HCT116 (cell line): ENCODE measurements at regions not wholly inside any gene's neighbourhood (a gene's known extent, or its start where the extent isn't known, plus 50 kb on each side); places are given as distances from the start of the nearest gene placed in this dataset.

Experiments used
- ATAC-seq: fragments of 200-7000 bp; cut with Tn5 transposase; 2 replicates; pipeline ENCODE4 v1.9.1; 2020; ENCODE audit warnings: mild to moderate bottlenecking, moderate library complexity
- BruUV-seq: library from RNA; stranded (reverse); fragments of 400-500 nt; replicated peaks from 2 replicates; lab custom pipeline; 2021; lab: Mats Ljungman, UMichigan
- CTCF ChIA-PET: fragments of 300-600 bp; sonication (Branson Sonifier 250); formaldehyde crosslinking; loops from one replicate; lab custom pipeline; 2021; ENCODE audit warnings: antibody characterized with exemption; lab: Charles Lee
- POLR2A ChIA-PET: fragments of 300-600, 350-600 bp; sonication (Branson Sonifier 250); formaldehyde crosslinking; loops from one replicate; lab custom pipeline; 2021; ENCODE audit warnings: antibody characterized with exemption; lab: Charles Lee
- RAD21 ChIA-PET, 2 experiments: fragments of 300-600 bp; sonication (Branson Sonifier 250); formaldehyde crosslinking; loops; one replicate each; lab custom pipeline; 2023; ENCODE audit warnings: low total read pairs in 2 of 2; ENCODE audit not compliant: uncharacterized antibody in 2 of 2, unreplicated experiment in 2 of 2, low non-redundant PET in 1 of 2; lab: Charles Lee
- DNase-seq: peaks from one replicate; pipeline ENCODE4 v3.0.0-alpha.2; 2010; ENCODE audit warnings: low read depth, low spot score
- H2AFZ ChIP-seq: fragments of 200-600 bp; shearing (Covaris generic), sonication (generic); 2 replicates; pipeline ENCODE4 v1.6.1; 2017; ENCODE audit warnings: low read depth, mixed run types, mixed read lengths, antibody characterized with exemption, low read length; ENCODE audit not compliant: poor library complexity, severe bottlenecking
- H3K27ac ChIP-seq: 2 replicates; pipeline ENCODE4 v1.5.1; 2012; ENCODE audit warnings: low read depth, low read length
- H3K27me3 ChIP-seq: fragments of 200-600 bp; sonication (generic); 2 replicates; pipeline ENCODE4 v1.6.1; 2016; ENCODE audit warnings: mixed run types, low read length, mixed read lengths; ENCODE audit not compliant: insufficient read depth
- H3K36me3 ChIP-seq, 2 experiments: fragments of 200-500 bp in 1 of 2; fragments of 200-600 bp in 1 of 2; sonication (Bioruptor generic) in 1 of 2; sonication (generic) in 1 of 2; 2 replicates each; pipeline versions ENCODE4 v1.5.1 to v1.6.1; 2014 to 2016; ENCODE audit warnings: low read length in 2 of 2, inconsistent platforms in 1 of 2, mixed read lengths in 1 of 2, mixed run types in 1 of 2; ENCODE audit not compliant: insufficient read depth in 2 of 2, control insufficient read depth in 1 of 2
- H3K4me1 ChIP-seq, 2 experiments: fragments of 200-600 bp in 1 of 2; sonication (generic) in 1 of 2; 2 replicates each; pipeline versions ENCODE4 v1.5.1 to v1.6.1; 2012 to 2017; ENCODE audit warnings: low read length in 2 of 2, inconsistent platforms in 1 of 2, mild to moderate bottlenecking in 1 of 2, mixed read lengths in 1 of 2, mixed run types in 1 of 2, moderate library complexity in 1 of 2; ENCODE audit not compliant: insufficient read depth in 2 of 2, control insufficient read depth in 1 of 2
- H3K4me2 ChIP-seq: fragments of 200-600 bp; sonication (generic); 2 replicates; pipeline ENCODE4 v1.6.1; 2017; ENCODE audit warnings: mixed run types, low read length, mixed read lengths
- H3K4me3 ChIP-seq, 2 experiments: fragments of 200-600 bp in 1 of 2; sonication (generic) in 1 of 2; replicated peaks in 1 of 2; 2 replicates each; pipeline ENCODE4 v1.5.1; 2011 to 2016; ENCODE audit warnings: low read length in 2 of 2, control low read depth in 1 of 2, low read depth in 1 of 2, mild to moderate bottlenecking in 1 of 2, mixed read lengths in 1 of 2, mixed run types in 1 of 2
- H3K79me2 ChIP-seq: fragments of 200-600 bp; sonication (generic); 2 replicates; pipeline ENCODE4 v1.6.1; 2017; ENCODE audit warnings: mild to moderate bottlenecking, mixed run types, low read length, moderate library complexity, mixed read lengths; ENCODE audit not compliant: insufficient read depth
- H3K9ac ChIP-seq: fragments of 200-600 bp; sonication (generic); 2 replicates; pipeline ENCODE4 v1.6.1; 2016; ENCODE audit warnings: low read length, mixed read lengths
- H3K9me2 ChIP-seq: fragments of 200-600 bp; sonication (generic), shearing (Covaris generic); 2 replicates; pipeline ENCODE4 v1.6.1; 2017; ENCODE audit warnings: mixed run types, mild to moderate bottlenecking, moderate library complexity; ENCODE audit not compliant: insufficient read depth
- H3K9me3 ChIP-seq, 2 experiments: fragments of 200-500 bp in 1 of 2; fragments of 200-600 bp in 1 of 2; sonication (Bioruptor generic) in 1 of 2; sonication (generic) in 1 of 2; 2 replicates each; pipeline ENCODE4 v1.6.1; 2014 to 2017; ENCODE audit warnings: low read length in 2 of 2, mixed read lengths in 2 of 2, inconsistent platforms in 1 of 2, low read depth in 1 of 2, mild to moderate bottlenecking in 1 of 2, mixed run types in 1 of 2, moderate library complexity in 1 of 2; ENCODE audit not compliant: control insufficient read depth in 1 of 2, insufficient read depth in 1 of 2
- H4K20me1 ChIP-seq: fragments of 200-600 bp; sonication (generic), shearing (Covaris generic); 2 replicates; pipeline ENCODE4 v1.6.1; 2017; ENCODE audit warnings: mixed run types, mild to moderate bottlenecking, moderate library complexity; ENCODE audit not compliant: insufficient read depth
- ATF3 ChIP-seq: IDR thresholded peaks from 2 replicates; pipeline ENCODE4 v1.6.1; 2012
- CEBPB ChIP-seq: IDR thresholded peaks from 2 replicates; pipeline ENCODE4 v1.6.1; 2012; ENCODE audit warnings: low read depth
- EGR1 ChIP-seq: IDR thresholded peaks from 2 replicates; pipeline ENCODE4 v1.6.1; 2012; ENCODE audit warnings: low read depth
- ELF1 ChIP-seq: IDR thresholded peaks from 2 replicates; pipeline ENCODE4 v1.6.1; 2012; ENCODE audit warnings: low read depth, borderline replicate concordance
- EZH2 ChIP-seq: fragments of 200-600 bp; sonication (generic); IDR thresholded peaks from 2 replicates; pipeline ENCODE4 v1.6.1; 2017; ENCODE audit warnings: antibody characterized with exemption, mixed run types
- FOSL1 ChIP-seq: IDR thresholded peaks from 2 replicates; pipeline ENCODE4 v1.6.1; 2012; ENCODE audit warnings: low read depth
- JUND ChIP-seq: IDR thresholded peaks from 2 replicates; pipeline ENCODE4 v1.6.1; 2012
- POLR2A ChIP-seq: IDR thresholded peaks from 2 replicates; pipeline ENCODE4 v1.7.0; 2011; ENCODE audit warnings: borderline replicate concordance; ENCODE audit not compliant: insufficient read depth, insufficient read length; ENCODE audit errors: extremely low read depth
- REST ChIP-seq: IDR thresholded peaks from 2 replicates; pipeline ENCODE4 v1.6.1; 2012; ENCODE audit warnings: low read depth
- SIN3A ChIP-seq: IDR thresholded peaks from 2 replicates; pipeline ENCODE4 v1.6.1; 2012; ENCODE audit warnings: low read depth
- SP1 ChIP-seq: IDR thresholded peaks from 2 replicates; pipeline ENCODE4 v1.6.1; 2012; ENCODE audit warnings: low read depth
- SRF ChIP-seq: IDR thresholded peaks from 2 replicates; pipeline ENCODE4 v1.6.1; 2012; ENCODE audit warnings: low read depth
- TCF7L2 ChIP-seq: IDR thresholded peaks from 2 replicates; pipeline ENCODE4 v1.7.0; 2011; ENCODE audit warnings: borderline replicate concordance, inconsistent platforms; ENCODE audit not compliant: insufficient read depth, insufficient read length; ENCODE audit errors: extremely low read depth
- ZFX ChIP-seq: fragments of 450-650 bp; IDR thresholded peaks from 2 replicates; pipeline ENCODE4 v1.6.1; 2017
- ZNF274 ChIP-seq: fragments of 200-500 bp; sonication (Bioruptor generic); IDR thresholded peaks from 2 replicates; pipeline ENCODE4 v1.6.1; 2014; ENCODE audit warnings: mild to moderate bottlenecking, low read depth, low read length, inconsistent platforms
- intact Hi-C: fragments of 100-400 bp; cut with micrococcal nuclease; formaldehyde crosslinking; loops from 2 replicates; pipeline ENCODE4 v1.10.0; 2022
- TF ChIP-seq, protein P1 (sequence below), 3 experiments: fragments of 200-600 bp in 1 of 3; sonication (generic) in 1 of 3; IDR thresholded peaks in 2 of 3; conservative IDR thresholded peaks in 1 of 3; 2 replicates each; pipeline ENCODE4 v1.5.1; 2012 to 2017; ENCODE audit warnings: low read depth in 2 of 3, low read length in 2 of 3, antibody characterized with exemption in 1 of 3, borderline replicate concordance in 1 of 3, control low read depth in 1 of 3, mild to moderate bottlenecking in 1 of 3, mixed read lengths in 1 of 3, mixed run types in 1 of 3, moderate library complexity in 1 of 3; ENCODE audit not compliant: insufficient read depth in 1 of 3
- TF ChIP-seq, protein P2 (sequence below): IDR thresholded peaks from 2 replicates; pipeline ENCODE4 v1.6.1; 2012
- TF ChIP-seq, protein P3 (sequence below): IDR thresholded peaks from 2 replicates; pipeline ENCODE4 v1.6.1; 2011; ENCODE audit warnings: mild to moderate bottlenecking, low read length, moderate library complexity; ENCODE audit not compliant: insufficient replicate concordance; ENCODE audit errors: extremely low read depth

DNA sequence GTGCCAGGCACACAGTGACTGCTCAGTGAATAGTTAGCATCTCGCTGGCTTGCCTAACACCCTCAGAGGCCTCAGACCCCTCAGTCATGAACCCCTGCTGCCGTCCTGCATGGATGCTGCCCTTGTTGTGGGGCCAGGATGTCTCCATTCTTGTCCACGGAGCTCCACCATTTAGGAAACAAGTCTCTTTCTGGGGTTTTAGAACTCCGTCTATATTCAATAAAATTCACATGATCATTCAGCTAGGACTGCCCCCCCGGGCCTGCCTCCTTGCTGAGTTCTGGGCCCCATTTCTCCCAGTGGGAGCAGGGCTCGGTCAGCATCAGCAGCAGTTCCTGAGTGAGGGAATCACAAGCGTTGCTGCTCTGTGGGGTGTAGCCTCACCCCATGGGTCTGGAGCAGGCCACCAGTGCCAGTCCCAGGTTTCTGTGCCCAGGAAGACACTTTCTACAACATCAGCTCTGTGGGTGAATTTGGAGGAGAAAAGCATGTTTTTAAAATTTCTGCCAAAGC, 134.1 kb downstream of the RHOU start:
- CTCF ChIA-PET: no interaction called here
- H3K9ac ChIP-seq: no peak overlapping the region
- H3K27ac ChIP-seq: no peak overlapping the region
- H3K36me3 ChIP-seq: no peaks in the 10 kb centered on the region
- no peak overlapping the region for H3K4me3 ChIP-seq
- H3K4me2 ChIP-seq: no peak overlapping the region
- H3K9me2 ChIP-seq: no peaks in the 10 kb centered on the region
- no peak overlapping the region for H2AFZ ChIP-seq
- H4K20me1 ChIP-seq: no peaks in the 10 kb centered on the region
- H3K27me3 ChIP-seq: peaks cover 2% of the 10 kb centered on the region; the same call in 1 of the 2 replicates
- TF ChIP-seq SP1 (no peak), CEBPB (no peak), ATF3 (no peak), ELF1 (no peak), ZNF274 (no peak), EGR1 (no peak), POLR2A (no peak), ZFX (no peak), SIN3A (no peak), EZH2 (no peak), JUND (no peak), FOSL1 (no peak), SRF (no peak), TCF7L2 (no peak), REST (no peak)
- TF ChIP-seq, protein P1, sequence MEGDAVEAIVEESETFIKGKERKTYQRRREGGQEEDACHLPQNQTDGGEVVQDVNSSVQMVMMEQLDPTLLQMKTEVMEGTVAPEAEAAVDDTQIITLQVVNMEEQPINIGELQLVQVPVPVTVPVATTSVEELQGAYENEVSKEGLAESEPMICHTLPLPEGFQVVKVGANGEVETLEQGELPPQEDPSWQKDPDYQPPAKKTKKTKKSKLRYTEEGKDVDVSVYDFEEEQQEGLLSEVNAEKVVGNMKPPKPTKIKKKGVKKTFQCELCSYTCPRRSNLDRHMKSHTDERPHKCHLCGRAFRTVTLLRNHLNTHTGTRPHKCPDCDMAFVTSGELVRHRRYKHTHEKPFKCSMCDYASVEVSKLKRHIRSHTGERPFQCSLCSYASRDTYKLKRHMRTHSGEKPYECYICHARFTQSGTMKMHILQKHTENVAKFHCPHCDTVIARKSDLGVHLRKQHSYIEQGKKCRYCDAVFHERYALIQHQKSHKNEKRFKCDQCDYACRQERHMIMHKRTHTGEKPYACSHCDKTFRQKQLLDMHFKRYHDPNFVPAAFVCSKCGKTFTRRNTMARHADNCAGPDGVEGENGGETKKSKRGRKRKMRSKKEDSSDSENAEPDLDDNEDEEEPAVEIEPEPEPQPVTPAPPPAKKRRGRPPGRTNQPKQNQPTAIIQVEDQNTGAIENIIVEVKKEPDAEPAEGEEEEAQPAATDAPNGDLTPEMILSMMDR (IDR thresholded peaks at IDR 0.05 in 2 of 3, conservative IDR thresholded peaks at IDR 0.05 in 1 of 3; ENCODE audit: borderline replicate concordance in 1 of 3, insufficient read depth in 1 of 3, low read depth in 2 of 3, low read length in 2 of 3): no peak
- TF ChIP-seq, protein P2, sequence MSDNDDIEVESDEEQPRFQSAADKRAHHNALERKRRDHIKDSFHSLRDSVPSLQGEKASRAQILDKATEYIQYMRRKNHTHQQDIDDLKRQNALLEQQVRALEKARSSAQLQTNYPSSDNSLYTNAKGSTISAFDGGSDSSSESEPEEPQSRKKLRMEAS: no peak
- TF ChIP-seq, protein P3, sequence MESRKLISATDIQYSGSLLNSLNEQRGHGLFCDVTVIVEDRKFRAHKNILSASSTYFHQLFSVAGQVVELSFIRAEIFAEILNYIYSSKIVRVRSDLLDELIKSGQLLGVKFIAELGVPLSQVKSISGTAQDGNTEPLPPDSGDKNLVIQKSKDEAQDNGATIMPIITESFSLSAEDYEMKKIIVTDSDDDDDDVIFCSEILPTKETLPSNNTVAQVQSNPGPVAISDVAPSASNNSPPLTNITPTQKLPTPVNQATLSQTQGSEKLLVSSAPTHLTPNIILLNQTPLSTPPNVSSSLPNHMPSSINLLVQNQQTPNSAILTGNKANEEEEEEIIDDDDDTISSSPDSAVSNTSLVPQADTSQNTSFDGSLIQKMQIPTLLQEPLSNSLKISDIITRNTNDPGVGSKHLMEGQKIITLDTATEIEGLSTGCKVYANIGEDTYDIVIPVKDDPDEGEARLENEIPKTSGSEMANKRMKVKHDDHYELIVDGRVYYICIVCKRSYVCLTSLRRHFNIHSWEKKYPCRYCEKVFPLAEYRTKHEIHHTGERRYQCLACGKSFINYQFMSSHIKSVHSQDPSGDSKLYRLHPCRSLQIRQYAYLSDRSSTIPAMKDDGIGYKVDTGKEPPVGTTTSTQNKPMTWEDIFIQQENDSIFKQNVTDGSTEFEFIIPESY: no peak
- no peaks in the 10 kb centered on the region for H3K9me3 ChIP-seq
- DNase-seq (no peak), ATAC-seq (no peak)
- BruUV-seq: no TSS peak
- H3K4me1 ChIP-seq: no peaks in the 10 kb centered on the region
- RAD21 ChIA-PET: no interaction called here
- intact Hi-C loops: no loop called here
- POLR2A ChIA-PET: no interaction called here
- no peaks in the 10 kb centered on the region for H3K79me2 ChIP-seq
